Thyroid gland (tissue), 4 donors: ENCODE measurements at regions not wholly inside any gene's neighbourhood (a gene's known extent, or its start where the extent isn't known, plus 50 kb on each side); places are given as distances from the start of the nearest gene placed in this dataset.

ENCODE experiments used
- POLR2A ChIP-seq, 2 donors: fragments of 450-650 bp; IDR thresholded peaks; one replicate each; pipeline ENCODE4 v1.6.1; 2017; ENCODE audit warnings: antibody characterized with exemption in 2 of 2, mild to moderate bottlenecking in 2 of 2, moderate library complexity in 1 of 2
- TF ChIP-seq, protein P1 (sequence below), 6 experiments: fragments of 200-600 bp in 3 of 6; fragments of 450-650 bp in 3 of 6; sonication (generic) in 3 of 6; IDR thresholded peaks; one replicate each; pipeline ENCODE4 v1.5.1; 2016 to 2019; ENCODE audit warnings: antibody characterized with exemption in 6 of 6, mild to moderate bottlenecking in 2 of 6, inconsistent platforms in 1 of 6, moderate library complexity in 1 of 6

DNA sequence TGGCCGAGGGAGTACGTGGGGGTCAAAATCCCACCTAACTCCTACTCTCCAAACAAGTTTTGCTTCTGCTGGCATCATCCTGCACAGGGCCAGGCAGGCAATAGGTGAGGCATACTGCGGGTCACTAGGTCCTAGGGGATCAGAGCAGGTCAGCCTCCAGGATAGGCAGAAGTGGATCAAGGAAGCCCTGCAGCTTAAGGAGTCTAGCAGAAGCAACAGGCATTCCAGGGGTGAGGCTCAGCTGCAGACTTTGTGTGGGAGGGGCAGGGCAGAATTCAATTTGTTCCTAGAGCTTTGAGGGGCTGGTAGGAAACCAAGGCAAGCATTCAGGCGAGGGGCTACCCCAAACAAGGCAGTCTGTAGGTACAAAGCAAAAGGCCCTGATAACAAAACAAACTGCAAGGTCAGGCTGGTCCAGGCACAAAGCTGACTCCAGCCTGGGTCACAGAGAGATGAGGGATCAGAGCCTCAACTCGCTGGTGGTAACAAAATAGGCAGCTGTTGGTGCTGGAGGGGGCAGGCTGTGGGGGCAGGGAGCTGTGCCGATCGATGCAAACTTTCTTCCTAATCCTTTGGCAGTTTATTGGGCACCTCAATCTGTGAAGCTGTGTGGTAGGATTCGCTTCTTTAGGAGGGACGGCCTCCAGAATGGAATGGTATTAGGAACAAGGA is 80.2 kb upstream of the CALM2 start:
- TF ChIP-seq, protein P1, sequence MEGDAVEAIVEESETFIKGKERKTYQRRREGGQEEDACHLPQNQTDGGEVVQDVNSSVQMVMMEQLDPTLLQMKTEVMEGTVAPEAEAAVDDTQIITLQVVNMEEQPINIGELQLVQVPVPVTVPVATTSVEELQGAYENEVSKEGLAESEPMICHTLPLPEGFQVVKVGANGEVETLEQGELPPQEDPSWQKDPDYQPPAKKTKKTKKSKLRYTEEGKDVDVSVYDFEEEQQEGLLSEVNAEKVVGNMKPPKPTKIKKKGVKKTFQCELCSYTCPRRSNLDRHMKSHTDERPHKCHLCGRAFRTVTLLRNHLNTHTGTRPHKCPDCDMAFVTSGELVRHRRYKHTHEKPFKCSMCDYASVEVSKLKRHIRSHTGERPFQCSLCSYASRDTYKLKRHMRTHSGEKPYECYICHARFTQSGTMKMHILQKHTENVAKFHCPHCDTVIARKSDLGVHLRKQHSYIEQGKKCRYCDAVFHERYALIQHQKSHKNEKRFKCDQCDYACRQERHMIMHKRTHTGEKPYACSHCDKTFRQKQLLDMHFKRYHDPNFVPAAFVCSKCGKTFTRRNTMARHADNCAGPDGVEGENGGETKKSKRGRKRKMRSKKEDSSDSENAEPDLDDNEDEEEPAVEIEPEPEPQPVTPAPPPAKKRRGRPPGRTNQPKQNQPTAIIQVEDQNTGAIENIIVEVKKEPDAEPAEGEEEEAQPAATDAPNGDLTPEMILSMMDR (IDR thresholded peaks at IDR 0.05) = no peak
- no peak for TF ChIP-seq POLR2A (IDR thresholded peaks at IDR 0.05)
